ENCODE measurements at regions not wholly inside any gene's neighbourhood (a gene's known extent, or its start where the extent isn't known, plus 50 kb on each side); places are given as distances from the start of the nearest gene placed in this dataset.

GRCh38 chr2:138277062-138277461, 224.5 kb upstream of the SPOPL start:
- ATAC-seq: no peak
- H3K27ac ChIP-seq: no peak overlapping the region
- intact Hi-C loops (cut with DNase I): no loop called here
- peaks cover 3% of the 10 kb centered on the region for H3K4me1 ChIP-seq
- H3K9me3 ChIP-seq: no peaks in the 10 kb centered on the region
- no peaks in the 10 kb centered on the region for H3K36me3 ChIP-seq
- DNase-seq: no peak
- TF ChIP-seq, protein P1, sequence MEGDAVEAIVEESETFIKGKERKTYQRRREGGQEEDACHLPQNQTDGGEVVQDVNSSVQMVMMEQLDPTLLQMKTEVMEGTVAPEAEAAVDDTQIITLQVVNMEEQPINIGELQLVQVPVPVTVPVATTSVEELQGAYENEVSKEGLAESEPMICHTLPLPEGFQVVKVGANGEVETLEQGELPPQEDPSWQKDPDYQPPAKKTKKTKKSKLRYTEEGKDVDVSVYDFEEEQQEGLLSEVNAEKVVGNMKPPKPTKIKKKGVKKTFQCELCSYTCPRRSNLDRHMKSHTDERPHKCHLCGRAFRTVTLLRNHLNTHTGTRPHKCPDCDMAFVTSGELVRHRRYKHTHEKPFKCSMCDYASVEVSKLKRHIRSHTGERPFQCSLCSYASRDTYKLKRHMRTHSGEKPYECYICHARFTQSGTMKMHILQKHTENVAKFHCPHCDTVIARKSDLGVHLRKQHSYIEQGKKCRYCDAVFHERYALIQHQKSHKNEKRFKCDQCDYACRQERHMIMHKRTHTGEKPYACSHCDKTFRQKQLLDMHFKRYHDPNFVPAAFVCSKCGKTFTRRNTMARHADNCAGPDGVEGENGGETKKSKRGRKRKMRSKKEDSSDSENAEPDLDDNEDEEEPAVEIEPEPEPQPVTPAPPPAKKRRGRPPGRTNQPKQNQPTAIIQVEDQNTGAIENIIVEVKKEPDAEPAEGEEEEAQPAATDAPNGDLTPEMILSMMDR (IDR thresholded peaks at IDR 0.05): no peak
- no peak overlapping the region for H3K4me3 ChIP-seq
- no peaks in the 10 kb centered on the region for H3K27me3 ChIP-seq

DNA sequence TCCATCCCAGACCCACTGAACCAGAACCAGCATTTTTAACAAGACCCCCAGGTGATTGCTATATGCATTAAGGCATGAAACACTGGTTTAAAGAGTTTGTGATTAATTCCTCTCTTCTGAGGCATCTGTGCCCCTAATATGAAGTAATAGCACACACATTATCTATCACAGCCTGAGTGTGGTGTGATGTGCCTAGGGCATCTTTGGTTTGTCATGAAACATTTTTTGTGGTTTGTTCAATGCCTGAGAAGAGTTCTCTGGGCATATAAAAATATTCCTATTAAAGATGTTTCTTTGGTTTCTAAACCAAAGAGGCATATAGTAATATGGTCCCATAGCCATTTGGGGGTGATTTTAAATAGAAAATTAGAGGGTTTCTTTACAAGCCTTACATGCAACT, 221.7 kb upstream of the SPOPL start:
- peaks cover under 1% of the 10 kb centered on the region for H3K4me1 ChIP-seq
- intact Hi-C loops (cut with DNase I): no loop called here
- no peaks in the 10 kb centered on the region for H3K36me3 ChIP-seq
- H3K4me3 ChIP-seq: no peak overlapping the region
- no peak overlapping the region for H3K27ac ChIP-seq
- no peaks in the 10 kb centered on the region for H3K9me3 ChIP-seq
- TF ChIP-seq, protein P1 (IDR thresholded peaks at IDR 0.05): no peak
- DNase-seq: no peak
- no peak for ATAC-seq
- no peaks in the 10 kb centered on the region for H3K27me3 ChIP-seq

DNA sequence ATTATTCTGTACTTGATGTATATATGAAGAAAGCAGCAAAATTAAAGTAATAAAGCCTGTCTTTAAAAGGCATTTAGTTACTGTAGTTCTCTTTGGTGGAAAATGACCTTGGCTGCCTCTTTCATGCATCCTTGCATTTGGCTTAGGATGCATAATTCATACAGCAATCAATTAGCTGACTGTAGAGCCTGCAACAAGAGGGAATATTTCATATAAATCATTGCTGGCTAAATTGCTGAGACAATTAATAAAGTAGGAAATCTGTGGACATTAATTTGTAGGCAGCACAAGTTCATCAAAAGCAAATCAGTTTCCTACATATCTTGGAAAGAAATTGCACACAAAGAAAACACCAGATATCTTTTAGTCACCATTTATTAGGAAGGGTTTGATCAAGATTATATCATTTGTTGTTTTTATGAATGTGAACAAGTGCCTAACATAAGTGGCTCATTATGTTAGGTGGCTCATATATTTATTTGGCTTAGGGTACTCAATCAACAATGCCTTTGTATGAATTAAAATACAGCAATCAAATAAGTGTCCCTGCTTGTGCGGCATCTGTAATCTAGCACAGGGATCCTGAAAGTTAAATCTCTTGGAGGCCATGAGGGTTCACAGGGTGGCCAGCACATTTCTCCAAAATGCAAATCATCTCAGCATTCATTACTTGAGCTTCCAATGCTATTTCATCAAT, 220.4 kb upstream of the SPOPL start:
- Histone ChIP-seq H3K4me1 (no peaks in the 10 kb centered on the region), H3K4me3 (no peak overlapping the region), H3K27me3 (no peaks in the 10 kb centered on the region), H3K36me3 (no peaks in the 10 kb centered on the region), H3K27ac (no peak overlapping the region), H3K9me3 (no peaks in the 10 kb centered on the region)
- TF ChIP-seq, protein P1 (IDR thresholded peaks at IDR 0.05): no peak
- ATAC-seq (no peak), DNase-seq (no peak)
- intact Hi-C loops (cut with DNase I): no loop called here

DNA sequence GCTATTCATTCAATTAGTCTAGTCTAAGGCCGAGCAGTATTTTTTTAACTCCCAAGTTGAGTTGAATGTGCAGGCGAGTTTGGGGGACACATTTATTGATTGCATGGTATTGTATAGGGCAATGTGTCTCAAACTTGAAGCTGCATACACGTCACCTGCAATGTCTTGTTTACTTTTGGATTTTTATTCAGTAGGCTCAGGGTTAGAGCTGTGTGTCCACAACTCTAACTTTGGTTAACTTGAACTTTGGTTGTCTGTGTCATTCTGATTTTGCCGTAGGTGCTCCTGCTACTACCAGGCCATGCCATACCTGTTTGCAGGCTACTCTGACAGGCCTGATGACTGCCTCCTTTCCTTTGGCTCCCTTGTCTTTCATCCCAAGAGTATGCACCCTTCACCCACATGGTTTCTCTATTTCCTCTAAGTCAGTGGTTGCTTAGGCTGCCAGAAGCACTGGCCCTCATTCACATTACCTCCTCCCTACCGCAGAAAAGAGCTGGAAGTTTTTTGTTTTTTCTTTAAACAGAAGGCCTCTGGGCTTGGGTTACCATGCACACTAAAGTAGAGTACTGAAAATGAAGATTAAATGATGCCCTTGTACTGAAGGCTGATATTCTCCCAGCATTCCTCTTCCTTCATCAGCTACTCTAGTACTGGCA, 219.4 kb upstream of the SPOPL start:
- Histone ChIP-seq H3K4me1 (no peaks in the 10 kb centered on the region), H3K4me3 (no peak overlapping the region), H3K27ac (no peak overlapping the region), H3K36me3 (no peaks in the 10 kb centered on the region), H3K9me3 (no peaks in the 10 kb centered on the region), H3K27me3 (no peaks in the 10 kb centered on the region)
- intact Hi-C loops (cut with DNase I): no loop called here
- TF ChIP-seq, protein P1 (IDR thresholded peaks at IDR 0.05): no peak
- ATAC-seq (no peak), DNase-seq (no peak)

- TF ChIP-seq, protein P1 (IDR thresholded peaks at IDR 0.05): no peak
- H3K4me3 ChIP-seq: no peak overlapping the region
- no peaks in the 10 kb centered on the region for H3K27me3 ChIP-seq
- H3K9me3 ChIP-seq: no peaks in the 10 kb centered on the region
- intact Hi-C loops (cut with DNase I): no loop called here
- DNase-seq: no peak
- no peak for ATAC-seq
- H3K4me1 ChIP-seq: no peaks in the 10 kb centered on the region
- H3K27ac ChIP-seq: no peak overlapping the region
- no peaks in the 10 kb centered on the region for H3K36me3 ChIP-seq
These were observed 209.8 kb upstream of the SPOPL start for GRCh38 chr2:138291805-138292204.
